ENCODE measurements at regions not wholly inside any gene's neighbourhood (a gene's known extent, or its start where the extent isn't known, plus 50 kb on each side); places are given as distances from the start of the nearest gene placed in this dataset.

GRCh38 chr4:100299046-100299840 is 109.0 kb upstream of the DDIT4L start:
- TF ChIP-seq CTCF (IDR thresholded peaks at IDR 0.05) (no peak), POLR2AphosphoS5 (IDR thresholded peaks at IDR 0.05) (no peak), POLR2A (IDR thresholded peaks at IDR 0.05) (no peak), EP300 (IDR thresholded peaks at IDR 0.05; ENCODE audit: low read depth) (no peak)
